Transverse colon (tissue), 3 donors: ENCODE measurements at regions not wholly inside any gene's neighbourhood (a gene's known extent, or its start where the extent isn't known, plus 50 kb on each side); places are given as distances from the start of the nearest gene placed in this dataset.
"Not testable (repeated sequence)": the region's sequence is repeated elsewhere in the genome, so short reads cannot be mapped to it uniquely, and the experiment has no call there.

Source experiments
- CTCF ChIP-seq, 5 experiments: fragments of 200-600 bp in 3 of 5; fragments of 450-650 bp in 2 of 5; sonication (generic) in 3 of 5; IDR thresholded peaks; 1 replicate in 2 of 5; 2 replicates in 3 of 5; pipeline ENCODE4 v1.5.1; 2016 to 2017; ENCODE audit warnings: antibody characterized with exemption in 5 of 5, inconsistent platforms in 3 of 5, mild to moderate bottlenecking in 2 of 5, moderate library complexity in 1 of 5
- POLR2A ChIP-seq: fragments of 450-650 bp; IDR thresholded peaks from one replicate; pipeline ENCODE4 v1.6.1; 2016; ENCODE audit warnings: antibody characterized with exemption, mild to moderate bottlenecking, moderate library complexity

DNA sequence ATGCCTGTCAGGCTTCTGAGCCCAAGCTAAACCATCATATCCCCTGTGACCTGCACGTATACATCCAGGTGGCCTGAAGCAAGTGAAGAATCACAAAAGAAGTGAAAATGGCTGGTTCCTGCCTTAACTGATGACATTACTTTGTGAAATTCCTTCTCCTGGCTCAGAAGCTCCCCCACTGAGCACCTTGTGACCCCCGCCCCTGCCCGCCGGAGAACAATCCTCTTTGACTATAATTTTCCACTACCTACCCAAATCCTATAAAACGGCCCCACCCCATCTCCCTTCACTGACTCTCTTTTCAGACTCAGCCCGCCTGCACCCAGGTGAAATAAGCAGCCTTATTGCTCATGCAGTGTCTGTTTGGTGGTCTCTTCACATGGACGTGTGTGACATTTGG is 673.9 kb upstream of the TPTE start:
- TF ChIP-seq POLR2A; CTCF (IDR thresholded peaks at IDR 0.05): not testable (repeated sequence)
